Neutrophil (primary cell): ENCODE measurements at regions not wholly inside any gene's neighbourhood (a gene's known extent, or its start where the extent isn't known, plus 50 kb on each side); places are given as distances from the start of the nearest gene placed in this dataset.

Source experiments
- H3K27ac ChIP-seq: fragments of 200-600 bp; sonication (generic); 2 replicates; pipeline ENCODE4 v1.5.1; 2016; ENCODE audit warnings: mild to moderate bottlenecking, moderate library complexity
- H3K27me3 ChIP-seq: fragments of 200-600 bp; sonication (generic); 2 replicates; pipeline ENCODE4 v1.6.0; 2016; ENCODE audit warnings: mild to moderate bottlenecking
- H3K36me3 ChIP-seq: fragments of 200-600 bp; sonication (generic); 2 replicates; pipeline ENCODE4 v1.5.1; 2017
- H3K4me1 ChIP-seq, 2 experiments: fragments of 200-600 bp in 1 of 2; sonication (generic) in 1 of 2; 1 replicate in 1 of 2; 2 replicates in 1 of 2; pipeline versions ENCODE4 v1.5.1 to v1.6.1; 2013 to 2016; ENCODE audit warnings: low read depth in 1 of 2, low read length in 1 of 2, mild to moderate bottlenecking in 1 of 2, moderate library complexity in 1 of 2; ENCODE audit not compliant: control insufficient read depth in 1 of 2, insufficient read depth in 1 of 2
- H3K4me3 ChIP-seq, 2 experiments: fragments of 200-600 bp in 1 of 2; sonication (generic) in 1 of 2; 1 replicate in 1 of 2; 2 replicates in 1 of 2; pipeline ENCODE4 v1.5.1; 2013 to 2016; ENCODE audit warnings: low read depth in 1 of 2, low read length in 1 of 2, mild to moderate bottlenecking in 1 of 2, moderate library complexity in 1 of 2
- H3K9me3 ChIP-seq: fragments of 200-600 bp; sonication (generic); 2 replicates; pipeline ENCODE4 v1.5.1; 2016
- TF ChIP-seq, protein P1 (sequence below): fragments of 200-600 bp; sonication (generic); IDR thresholded peaks from 2 replicates; pipeline ENCODE4 v1.5.1; 2016; ENCODE audit warnings: antibody characterized with exemption

GRCh38 chr5:167993771-167994170, 297.7 kb upstream of the WWC1 start:
- Histone ChIP-seq H3K4me1 (no peaks in the 10 kb centered on the region), H3K4me3 (no peak overlapping the region), H3K9me3 (no peaks in the 10 kb centered on the region), H3K27ac (no peak overlapping the region), H3K36me3 (no peaks in the 10 kb centered on the region), H3K27me3 (no peaks in the 10 kb centered on the region)
- TF ChIP-seq, protein P1, sequence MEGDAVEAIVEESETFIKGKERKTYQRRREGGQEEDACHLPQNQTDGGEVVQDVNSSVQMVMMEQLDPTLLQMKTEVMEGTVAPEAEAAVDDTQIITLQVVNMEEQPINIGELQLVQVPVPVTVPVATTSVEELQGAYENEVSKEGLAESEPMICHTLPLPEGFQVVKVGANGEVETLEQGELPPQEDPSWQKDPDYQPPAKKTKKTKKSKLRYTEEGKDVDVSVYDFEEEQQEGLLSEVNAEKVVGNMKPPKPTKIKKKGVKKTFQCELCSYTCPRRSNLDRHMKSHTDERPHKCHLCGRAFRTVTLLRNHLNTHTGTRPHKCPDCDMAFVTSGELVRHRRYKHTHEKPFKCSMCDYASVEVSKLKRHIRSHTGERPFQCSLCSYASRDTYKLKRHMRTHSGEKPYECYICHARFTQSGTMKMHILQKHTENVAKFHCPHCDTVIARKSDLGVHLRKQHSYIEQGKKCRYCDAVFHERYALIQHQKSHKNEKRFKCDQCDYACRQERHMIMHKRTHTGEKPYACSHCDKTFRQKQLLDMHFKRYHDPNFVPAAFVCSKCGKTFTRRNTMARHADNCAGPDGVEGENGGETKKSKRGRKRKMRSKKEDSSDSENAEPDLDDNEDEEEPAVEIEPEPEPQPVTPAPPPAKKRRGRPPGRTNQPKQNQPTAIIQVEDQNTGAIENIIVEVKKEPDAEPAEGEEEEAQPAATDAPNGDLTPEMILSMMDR: no peak

DNA sequence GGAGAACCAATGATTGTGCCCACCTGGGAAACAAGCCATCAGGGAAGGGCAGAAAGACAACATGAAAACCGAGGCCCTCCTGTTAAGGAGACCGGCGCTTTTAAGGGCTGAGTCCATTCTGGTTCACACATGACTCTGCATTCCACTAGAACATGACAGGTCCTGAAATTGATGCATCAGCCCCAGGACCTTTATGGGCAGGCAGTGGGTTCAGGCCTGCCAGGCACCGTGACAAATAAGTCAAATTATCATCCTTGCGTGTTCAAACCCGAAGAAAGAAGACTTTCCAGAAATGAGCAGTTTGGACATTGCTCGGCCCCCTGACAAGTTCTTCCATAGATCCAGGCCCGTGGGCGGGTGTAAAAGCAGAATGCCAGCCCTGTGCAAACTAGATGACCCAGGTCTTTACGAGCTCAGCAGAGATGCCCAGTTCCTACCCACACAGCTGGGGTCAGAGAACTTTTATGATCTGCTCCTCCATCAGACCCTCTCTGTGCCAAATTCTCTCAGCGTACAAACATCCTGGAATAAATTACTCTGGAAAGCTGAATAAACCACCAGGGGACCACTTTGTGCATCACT, 295.5 kb upstream of the WWC1 start:
- H3K36me3 ChIP-seq: no peaks in the 10 kb centered on the region
- H3K4me1 ChIP-seq: no peaks in the 10 kb centered on the region
- no peak overlapping the region for H3K4me3 ChIP-seq
- H3K27me3 ChIP-seq: no peaks in the 10 kb centered on the region
- H3K9me3 ChIP-seq: no peaks in the 10 kb centered on the region
- no peak overlapping the region for H3K27ac ChIP-seq
- TF ChIP-seq, protein P1: no peak

DNA sequence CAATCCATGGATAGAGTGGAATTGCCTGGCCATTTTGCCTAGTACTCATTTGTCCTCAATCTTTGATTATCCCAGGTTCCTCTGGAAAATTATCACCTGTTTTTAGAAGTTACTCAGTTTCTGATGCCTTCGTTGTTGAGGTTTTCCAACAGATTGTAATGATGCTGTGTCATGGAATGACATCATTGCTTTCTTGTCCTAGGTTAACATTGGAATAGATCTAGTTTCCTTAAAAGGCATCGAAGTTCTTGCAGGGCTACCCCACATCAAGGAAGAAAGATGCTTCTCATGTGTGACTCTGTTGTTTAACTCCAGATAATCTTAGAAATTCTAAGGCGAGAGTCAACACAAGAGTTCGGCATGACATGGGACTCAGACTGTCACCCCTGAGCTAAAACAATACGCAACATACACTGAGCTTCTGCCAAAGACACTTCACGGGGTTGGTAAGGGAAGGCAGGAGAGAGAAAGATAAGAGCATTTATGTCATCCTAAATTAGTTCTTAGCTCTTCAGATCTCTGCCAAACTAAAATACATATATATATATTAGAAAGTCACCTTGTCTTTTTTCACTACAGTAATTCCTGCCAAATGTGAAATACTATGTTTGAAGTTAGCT, 293.2 kb upstream of the WWC1 start:
- Histone ChIP-seq H3K4me3 (no peak overlapping the region), H3K36me3 (no peaks in the 10 kb centered on the region), H3K9me3 (no peaks in the 10 kb centered on the region), H3K4me1 (no peaks in the 10 kb centered on the region), H3K27me3 (no peaks in the 10 kb centered on the region), H3K27ac (no peak overlapping the region)
- TF ChIP-seq, protein P1: no peak

GRCh38 chr5:167999182-167999581, 292.3 kb upstream of the WWC1 start:
- Histone ChIP-seq H3K9me3 (no peaks in the 10 kb centered on the region), H3K36me3 (no peaks in the 10 kb centered on the region), H3K27me3 (no peaks in the 10 kb centered on the region), H3K4me1 (no peaks in the 10 kb centered on the region), H3K4me3 (no peak overlapping the region), H3K27ac (no peak overlapping the region)
- TF ChIP-seq, protein P1: no peak

DNA sequence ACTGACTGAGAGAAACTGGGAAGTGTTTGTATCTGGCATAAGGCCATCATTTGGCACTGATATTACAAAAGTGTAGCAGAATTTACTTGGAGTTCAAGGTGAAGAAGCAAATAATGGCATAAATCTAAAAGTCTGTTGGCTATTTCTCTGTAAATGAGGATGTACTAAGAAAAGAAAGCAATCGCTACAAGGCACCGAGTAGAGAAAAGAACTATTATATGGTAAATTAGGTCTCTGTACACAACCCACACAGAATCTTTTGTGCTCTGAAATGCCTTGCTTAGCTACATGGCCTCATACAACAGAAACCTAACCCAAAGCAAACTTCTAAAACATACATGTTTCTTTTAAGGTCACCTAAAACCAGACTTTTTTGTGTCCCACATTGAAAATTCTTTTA, 290.1 kb upstream of the WWC1 start:
- H3K4me3 ChIP-seq: no peak overlapping the region
- TF ChIP-seq, protein P1: no peak
- no peaks in the 10 kb centered on the region for H3K4me1 ChIP-seq
- H3K27ac ChIP-seq: no peak overlapping the region
- no peaks in the 10 kb centered on the region for H3K9me3 ChIP-seq
- H3K36me3 ChIP-seq: no peaks in the 10 kb centered on the region
- no peaks in the 10 kb centered on the region for H3K27me3 ChIP-seq
